Neural cell (in vitro differentiated cells): ENCODE measurements at regions not wholly inside any gene's neighbourhood (a gene's known extent, or its start where the extent isn't known, plus 50 kb on each side); places are given as distances from the start of the nearest gene placed in this dataset.

Source experiments
- H2AFZ ChIP-seq: fragments of 200-600, 300-800 bp; sonication (generic), shearing (Covaris generic); 2 replicates; pipeline ENCODE4 v1.6.0; 2014; ENCODE audit warnings: low read depth, mild to moderate bottlenecking, antibody characterized with exemption, low read length, moderate library complexity
- H3F3A ChIP-seq: fragments of 200-600 bp; shearing (Covaris generic); 2 replicates; pipeline ENCODE4 v1.6.1; 2016; ENCODE audit warnings: mild to moderate bottlenecking, moderate library complexity, mixed read lengths, antibody characterized with exemption, low read length; ENCODE audit not compliant: insufficient read depth, poor library complexity, severe bottlenecking
- H3K27ac ChIP-seq: fragments of 200-600, 300-800 bp; sonication (generic), shearing (Covaris generic); 2 replicates; pipeline ENCODE4 v1.5.1; 2014; ENCODE audit warnings: mild to moderate bottlenecking, low read length, moderate library complexity
- H3K27me3 ChIP-seq: fragments of 300-800, 200-600 bp; sonication (generic), shearing (Covaris generic); 2 replicates; pipeline ENCODE4 v1.6.0; 2014; ENCODE audit warnings: mild to moderate bottlenecking, low read depth, low read length, moderate library complexity; ENCODE audit not compliant: insufficient read depth
- H3K36me3 ChIP-seq: fragments of 300-800, 200-600 bp; sonication (generic), shearing (Covaris generic); 2 replicates; pipeline ENCODE4 v1.5.1; 2014; ENCODE audit warnings: mild to moderate bottlenecking, antibody characterized with exemption, low read length, moderate library complexity; ENCODE audit not compliant: insufficient read depth
- H3K4me2 ChIP-seq: fragments of 300-800, 200-600 bp; sonication (generic), shearing (Covaris generic); 2 replicates; pipeline ENCODE4 v1.6.0; 2014; ENCODE audit warnings: mild to moderate bottlenecking, low read length
- H3K4me3 ChIP-seq: fragments of 300-800, 200-600 bp; sonication (generic), shearing (Covaris generic); 2 replicates; pipeline ENCODE4 v1.5.1; 2014; ENCODE audit warnings: mild to moderate bottlenecking, low read length, moderate library complexity
- H3K79me2 ChIP-seq: fragments of 200-600 bp; shearing (Covaris generic); replicated peaks from 2 replicates; pipeline ENCODE4 v1.6.0; 2014; ENCODE audit warnings: mild to moderate bottlenecking, low read length, moderate library complexity; ENCODE audit not compliant: insufficient read depth
- H3K9ac ChIP-seq: fragments of 300-800, 200-600 bp; sonication (generic), shearing (Covaris generic); 2 replicates; pipeline ENCODE4 v1.6.1; 2016; ENCODE audit warnings: mild to moderate bottlenecking, low read length, mixed read lengths
- H3K9me2 ChIP-seq: fragments of 200-600 bp; shearing (Covaris generic); 2 replicates; pipeline ENCODE4 v1.6.1; 2016; ENCODE audit warnings: mild to moderate bottlenecking, low read length, mixed read lengths; ENCODE audit not compliant: insufficient read depth
- H3K9me3 ChIP-seq: fragments of 200-600, 300-800 bp; sonication (generic), shearing (Covaris generic); 2 replicates; pipeline ENCODE4 v1.6.1; 2016; ENCODE audit warnings: mild to moderate bottlenecking, mixed run types, low read length, moderate library complexity, mixed read lengths
- H4K20me1 ChIP-seq: fragments of 200-600 bp; shearing (Covaris generic); 2 replicates; pipeline ENCODE4 v1.6.1; 2016; ENCODE audit warnings: mild to moderate bottlenecking, mixed run types; ENCODE audit not compliant: insufficient read depth
- CTCF ChIP-seq: fragments of 450-650 bp; IDR thresholded peaks from 2 replicates; pipeline ENCODE4 v1.5.1; 2014; ENCODE audit warnings: antibody characterized with exemption, mild to moderate bottlenecking, moderate library complexity; ENCODE audit not compliant: poor library complexity, severe bottlenecking
- EP300 ChIP-seq: fragments of 450-650 bp; conservative IDR thresholded peaks from 2 replicates; pipeline ENCODE4 v1.6.1; 2014; ENCODE audit warnings: antibody characterized with exemption, mild to moderate bottlenecking, moderate library complexity; ENCODE audit not compliant: poor library complexity, severe bottlenecking
- EZH2 ChIP-seq: fragments of 200-600, 300-800 bp; shearing (Covaris generic), sonication (generic); IDR thresholded peaks from 2 replicates; pipeline ENCODE4 v1.6.1; 2014; ENCODE audit warnings: antibody characterized with exemption, low read length, borderline replicate concordance, mild to moderate bottlenecking; ENCODE audit not compliant: insufficient read depth, poor library complexity, severe bottlenecking
- MXI1 ChIP-seq: fragments of 450-650 bp; conservative IDR thresholded peaks from 2 replicates; pipeline ENCODE4 v1.6.1; 2014; ENCODE audit warnings: antibody characterized with exemption, mild to moderate bottlenecking; ENCODE audit not compliant: poor library complexity, severe bottlenecking
- RAD21 ChIP-seq: fragments of 450-650 bp; conservative IDR thresholded peaks from 2 replicates; pipeline ENCODE4 v1.6.1; 2014; ENCODE audit warnings: antibody characterized with exemption, mild to moderate bottlenecking, moderate library complexity
- REST ChIP-seq: IDR thresholded peaks from 2 replicates; pipeline ENCODE4 v1.6.1; 2012; ENCODE audit warnings: borderline replicate concordance
- TAF1 ChIP-seq: IDR thresholded peaks from 2 replicates; pipeline ENCODE4 v1.6.1; 2012; ENCODE audit warnings: low read depth

- Histone ChIP-seq H3K79me2 (no peaks in the 10 kb centered on the region), H3K27me3 (no peaks in the 10 kb centered on the region), H2AFZ (no peak overlapping the region), H3K4me3 (no peak overlapping the region), H3F3A (no peaks in the 10 kb centered on the region), H3K9me2 (no peaks in the 10 kb centered on the region), H3K27ac (no peak overlapping the region), H3K4me2 (no peak overlapping the region), H3K9me3 (no peaks in the 10 kb centered on the region), H4K20me1 (no peaks in the 10 kb centered on the region), H3K36me3 (no peaks in the 10 kb centered on the region), H3K9ac (no peak overlapping the region)
- TF ChIP-seq EP300, result no peak
- TF ChIP-seq MXI1, result no peak
- no peak for TF ChIP-seq CTCF
- no peak for TF ChIP-seq EZH2
- TF ChIP-seq TAF1, result no peak
- no peak for TF ChIP-seq RAD21
These were observed 162.7 kb downstream of the ZNF608 start for GRCh38 chr5:124583469-124584350.

- no peaks in the 10 kb centered on the region for H3K9me2 ChIP-seq
- no peak overlapping the region for H3K4me3 ChIP-seq
- H3K9ac ChIP-seq, result no peak overlapping the region
- H3K36me3 ChIP-seq, result no peaks in the 10 kb centered on the region
- no peak overlapping the region for H2AFZ ChIP-seq
- no peaks in the 10 kb centered on the region for H3K9me3 ChIP-seq
- H3F3A ChIP-seq, result no peaks in the 10 kb centered on the region
- H3K4me2 ChIP-seq, result no peak overlapping the region
- H3K27me3 ChIP-seq, result no peaks in the 10 kb centered on the region
- TF ChIP-seq CTCF, result no peak
- no peak for TF ChIP-seq EZH2
- no peak for TF ChIP-seq MXI1
- no peak for TF ChIP-seq REST
- H3K79me2 ChIP-seq, result no peaks in the 10 kb centered on the region
- no peak overlapping the region for H3K27ac ChIP-seq
- no peaks in the 10 kb centered on the region for H4K20me1 ChIP-seq
These were observed 163.9 kb downstream of the ZNF608 start for GRCh38 chr5:124582561-124582840.
